Activated naive CD4-positive, alpha-beta T cell treated with anti-CD3 and anti-CD28 coated beads, Interleukin-2, amount 10 ng/mL, durations not matched to agents 7 days and 5 days (primary cell): ENCODE measurements at regions not wholly inside any gene's neighbourhood (a gene's known extent, or its start where the extent isn't known, plus 50 kb on each side); places are given as distances from the start of the nearest gene placed in this dataset.

Experiments used
- CTCF ChIA-PET: fragments of 350-600 bp; sonication (Branson Sonifier 250); formaldehyde crosslinking; loops from one replicate; lab custom pipeline; 2021; ENCODE audit warnings: antibody characterized with exemption; lab: Charles Lee
- DNase-seq: peaks from one replicate; pipeline ENCODE4 v3.0.0-alpha.2; 2020
- H3K27ac Mint-ChIP-seq: one replicate; pipeline ENCODE4 v1.8.0; 2021; ENCODE audit warnings: mild to moderate bottlenecking, moderate library complexity, mixed read lengths
- H3K27me3 Mint-ChIP-seq: one replicate; pipeline ENCODE4 v1.8.0; 2021; ENCODE audit warnings: mild to moderate bottlenecking, mixed read lengths
- H3K36me3 Mint-ChIP-seq: one replicate; pipeline ENCODE4 v1.8.0; 2021; ENCODE audit warnings: mixed read lengths
- H3K4me1 Mint-ChIP-seq: one replicate; pipeline ENCODE4 v1.8.0; 2021; ENCODE audit warnings: mixed read lengths
- H3K4me3 Mint-ChIP-seq: one replicate; pipeline ENCODE4 v1.8.0; 2021; ENCODE audit warnings: mild to moderate bottlenecking, moderate library complexity, mixed read lengths
- H3K9me3 Mint-ChIP-seq: one replicate; pipeline ENCODE4 v1.8.0; 2021; ENCODE audit warnings: mixed read lengths

DNA sequence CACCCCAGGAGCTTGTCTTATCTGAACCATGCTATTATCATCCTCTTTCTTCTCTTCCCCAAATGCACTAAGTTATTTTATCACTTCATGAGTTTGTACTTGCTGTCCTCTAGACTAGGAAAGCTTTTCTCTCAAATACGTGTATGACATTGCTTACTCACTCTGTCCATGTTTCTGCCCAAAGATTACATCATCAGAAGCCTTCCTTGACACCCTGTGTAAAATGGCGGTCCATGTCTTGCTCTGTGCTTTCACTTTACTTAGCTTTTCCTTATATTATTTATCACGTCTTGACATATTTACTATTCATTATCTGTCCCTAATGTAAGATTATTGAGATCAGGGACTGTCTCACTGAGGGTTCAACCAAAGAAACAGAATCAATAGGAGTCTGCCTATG lies 196.1 kb upstream of the ZEB2 start:
- no peak for DNase-seq
- Mint-ChIP-seq H3K27ac (no peak overlapping the region), H3K4me3 (no peak overlapping the region), H3K36me3 (no peaks in the 10 kb centered on the region), H3K9me3 (peaks cover 13% of the 10 kb centered on the region), H3K4me1 (no peaks in the 10 kb centered on the region), H3K27me3 (no peaks in the 10 kb centered on the region)
- CTCF ChIA-PET: no interaction called here

DNA sequence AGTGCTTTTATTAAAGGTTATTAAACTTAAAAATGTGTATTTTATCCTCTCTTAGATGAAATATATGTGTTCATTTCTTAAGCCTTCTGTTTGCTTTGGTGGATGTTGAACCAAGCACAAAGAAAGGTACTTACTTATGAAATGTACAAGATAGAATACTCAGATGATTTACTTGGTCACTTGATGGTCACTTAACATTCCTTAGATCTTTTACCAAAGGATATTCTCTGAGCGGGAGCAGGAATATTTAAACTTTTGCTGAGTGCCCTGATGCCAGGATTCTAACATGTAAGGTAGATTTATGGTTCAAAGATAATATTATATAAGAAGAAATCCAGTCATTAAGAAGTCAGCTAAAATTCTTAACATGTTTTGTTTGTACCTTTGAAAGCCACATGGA lies 193.5 kb upstream of the ZEB2 start:
- H3K4me1 Mint-ChIP-seq: no peaks in the 10 kb centered on the region
- no peaks in the 10 kb centered on the region for H3K27me3 Mint-ChIP-seq
- CTCF ChIA-PET: no interaction called here
- H3K4me3 Mint-ChIP-seq: no peak overlapping the region
- peaks cover 10% of the 10 kb centered on the region for H3K9me3 Mint-ChIP-seq
- no peaks in the 10 kb centered on the region for H3K36me3 Mint-ChIP-seq
- DNase-seq: no peak
- H3K27ac Mint-ChIP-seq: no peak overlapping the region

DNA sequence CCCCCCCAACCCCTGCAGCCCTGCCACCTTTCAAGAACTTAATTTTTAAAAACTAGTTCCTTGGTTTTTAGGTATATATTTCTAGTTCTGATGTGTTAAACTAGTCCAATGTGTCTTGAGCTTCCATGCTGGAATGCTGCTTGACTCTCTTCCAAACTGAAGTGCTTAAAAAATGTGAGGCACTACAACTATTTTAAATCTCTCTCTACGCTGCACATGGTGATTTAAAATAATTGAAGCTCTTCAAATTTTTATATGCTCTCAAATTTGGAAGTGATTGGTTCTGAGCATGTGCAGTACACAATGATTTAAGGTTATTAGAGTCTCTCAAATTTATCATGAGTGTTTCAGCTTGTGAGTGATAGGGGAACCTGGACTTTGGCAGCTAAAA lies 192.6 kb upstream of the ZEB2 start:
- CTCF ChIA-PET: no interaction called here
- no peak for DNase-seq
- no peaks in the 10 kb centered on the region for H3K27me3 Mint-ChIP-seq
- no peak overlapping the region for H3K4me3 Mint-ChIP-seq
- H3K4me1 Mint-ChIP-seq: no peaks in the 10 kb centered on the region
- H3K9me3 Mint-ChIP-seq: peaks cover 2% of the 10 kb centered on the region
- no peaks in the 10 kb centered on the region for H3K36me3 Mint-ChIP-seq
- H3K27ac Mint-ChIP-seq: no peak overlapping the region

DNA sequence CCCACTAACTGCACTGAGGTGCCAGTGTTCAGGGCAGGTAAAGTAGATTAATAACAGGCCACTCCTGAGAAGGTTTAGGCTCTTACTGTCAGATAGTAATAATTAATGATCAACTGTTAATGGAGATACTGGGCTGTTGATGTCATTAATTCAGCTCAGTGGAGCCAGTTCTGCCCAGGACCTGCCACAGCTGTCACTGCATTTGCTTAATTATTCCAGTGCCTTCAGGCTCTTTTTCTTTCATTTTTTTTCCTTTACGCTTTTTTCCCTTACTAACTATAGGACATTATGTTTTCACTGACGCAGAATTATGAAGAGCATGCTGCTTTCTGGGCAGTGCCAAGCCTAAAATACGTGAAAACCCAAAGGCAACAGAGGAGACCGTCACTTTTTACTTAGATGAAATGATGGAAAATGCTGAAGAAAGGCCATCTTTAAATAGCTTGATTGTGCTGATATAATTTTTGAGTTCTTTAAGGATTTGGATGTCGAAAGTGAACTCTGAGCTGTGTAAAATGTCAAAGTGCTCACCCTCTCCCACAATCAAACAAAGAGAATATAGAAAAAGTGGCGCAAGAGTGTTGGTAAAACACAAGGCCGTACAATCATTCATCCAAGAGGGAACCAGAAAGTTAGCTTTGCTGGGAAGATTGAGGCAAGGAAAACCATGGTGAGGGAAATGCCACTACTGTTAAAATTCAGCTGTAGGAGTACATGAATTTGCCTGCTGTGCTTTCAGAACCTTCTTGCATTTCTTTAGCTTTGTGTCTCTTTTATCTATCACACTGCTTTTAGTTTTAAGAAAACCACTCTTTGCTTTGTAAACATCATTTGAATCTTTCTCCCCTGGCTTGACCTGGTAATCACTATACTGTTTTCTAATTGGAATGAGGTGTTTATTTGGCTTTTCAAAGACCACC lies 192.0 kb upstream of the ZEB2 start:
- H3K4me1 Mint-ChIP-seq: no peaks in the 10 kb centered on the region
- no peaks in the 10 kb centered on the region for H3K9me3 Mint-ChIP-seq
- H3K27ac Mint-ChIP-seq: no peak overlapping the region
- no peak for DNase-seq
- no peaks in the 10 kb centered on the region for H3K27me3 Mint-ChIP-seq
- no peaks in the 10 kb centered on the region for H3K36me3 Mint-ChIP-seq
- no peak overlapping the region for H3K4me3 Mint-ChIP-seq
- CTCF ChIA-PET: no interaction called here

DNA sequence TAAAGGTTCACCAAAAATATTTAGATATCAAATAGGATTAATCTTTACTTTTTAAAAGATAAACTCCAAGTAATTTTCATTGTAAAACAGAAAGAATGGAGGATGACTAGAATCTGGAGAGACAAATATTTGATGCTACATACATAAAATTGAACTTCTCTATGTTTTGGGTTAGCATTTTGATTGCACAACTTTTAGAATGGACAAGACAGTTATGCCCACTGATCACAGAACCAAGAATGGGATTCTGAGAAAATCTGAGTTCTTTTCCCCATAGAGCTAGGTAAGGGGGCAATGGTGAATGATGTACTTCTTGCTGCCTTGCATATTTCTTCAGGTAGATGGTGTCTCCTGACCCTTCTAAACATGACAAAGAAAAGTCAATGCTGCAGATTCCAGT lies 191.2 kb upstream of the ZEB2 start:
- Mint-ChIP-seq H3K36me3 (no peaks in the 10 kb centered on the region), H3K4me3 (no peak overlapping the region), H3K9me3 (no peaks in the 10 kb centered on the region), H3K4me1 (no peaks in the 10 kb centered on the region), H3K27me3 (no peaks in the 10 kb centered on the region), H3K27ac (no peak overlapping the region)
- CTCF ChIA-PET: no interaction called here
- DNase-seq: no peak

DNA sequence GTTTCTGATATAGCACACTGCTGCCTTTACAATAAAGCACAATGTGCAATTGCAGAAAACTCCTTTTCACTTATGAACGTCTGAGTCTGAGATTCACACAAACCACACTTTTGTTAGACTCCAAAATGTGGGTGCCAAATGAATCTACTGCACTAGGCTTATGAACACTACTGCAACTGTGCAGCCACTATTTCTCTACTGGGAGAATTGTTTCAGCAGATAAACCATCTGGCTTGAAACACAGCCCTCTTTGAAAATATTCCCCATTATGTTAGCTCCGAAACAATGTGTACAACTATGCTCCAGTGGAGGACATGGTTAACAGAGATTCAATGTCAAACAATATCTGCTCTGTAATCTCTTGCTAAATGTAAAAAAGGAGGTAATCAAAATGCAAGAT lies 188.7 kb upstream of the ZEB2 start:
- Mint-ChIP-seq H3K27me3 (no peaks in the 10 kb centered on the region), H3K27ac (no peak overlapping the region), H3K36me3 (no peaks in the 10 kb centered on the region), H3K9me3 (no peaks in the 10 kb centered on the region), H3K4me1 (no peaks in the 10 kb centered on the region), H3K4me3 (no peak overlapping the region)
- DNase-seq: no peak
- CTCF ChIA-PET: interaction anchor here (0.7 kb wide), 1 partner anchor 65 kb away, joined by 4 read pairs; no protein-coding TSS in a partner anchor

DNA sequence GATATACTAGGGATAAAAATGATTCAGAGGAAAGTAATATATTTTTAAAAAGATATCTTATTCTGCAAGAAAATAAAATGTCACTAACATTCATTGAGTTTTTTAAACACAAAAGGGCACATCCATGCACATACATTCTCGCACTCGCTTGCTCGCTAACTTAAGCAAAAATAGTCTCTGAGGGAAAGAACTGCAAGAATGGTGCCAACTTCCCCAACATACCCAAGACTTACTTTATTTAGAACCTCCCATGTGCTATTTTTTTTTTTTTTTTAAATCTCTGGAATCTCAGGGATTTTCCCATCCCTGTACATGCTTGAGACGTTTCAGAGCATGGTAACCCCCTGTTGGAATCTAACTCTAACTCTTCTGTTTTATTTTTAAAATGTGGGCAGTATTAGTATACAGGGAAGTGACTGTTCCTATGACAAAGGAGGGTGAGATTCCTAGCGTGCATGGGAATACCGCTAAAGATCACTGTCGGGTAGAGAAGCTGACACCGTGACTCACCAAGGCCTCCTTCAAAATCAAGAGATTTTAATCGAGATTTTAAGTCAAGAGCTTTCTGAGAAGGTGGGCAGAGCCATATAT lies 187.9 kb upstream of the ZEB2 start:
- DNase-seq: no peak
- Mint-ChIP-seq H3K27me3 (no peaks in the 10 kb centered on the region), H3K27ac (no peak overlapping the region), H3K4me3 (no peak overlapping the region), H3K9me3 (no peaks in the 10 kb centered on the region), H3K36me3 (no peaks in the 10 kb centered on the region), H3K4me1 (no peaks in the 10 kb centered on the region)
- CTCF ChIA-PET: no interaction called here

DNA sequence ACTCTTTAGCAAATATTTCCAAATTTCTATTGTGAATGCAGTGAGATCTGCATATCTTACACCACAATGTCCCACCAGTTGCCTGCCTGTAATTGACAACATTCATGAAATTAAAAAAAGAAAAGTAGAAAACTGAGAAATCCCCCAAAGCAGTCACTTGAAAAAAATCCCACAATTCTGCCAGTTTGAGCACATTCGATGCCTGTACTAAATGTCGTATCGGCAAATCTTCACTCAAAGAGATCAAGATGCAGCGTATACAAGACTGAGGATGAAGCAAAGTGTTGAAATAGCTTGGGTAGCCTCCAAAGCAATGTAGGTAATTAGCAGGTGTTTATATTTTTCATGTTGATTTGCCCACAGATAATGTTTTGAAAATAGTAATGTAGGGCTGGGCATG lies 186.7 kb upstream of the ZEB2 start:
- no peaks in the 10 kb centered on the region for H3K36me3 Mint-ChIP-seq
- DNase-seq: no peak
- H3K27ac Mint-ChIP-seq: no peak overlapping the region
- H3K9me3 Mint-ChIP-seq: no peaks in the 10 kb centered on the region
- H3K4me1 Mint-ChIP-seq: no peaks in the 10 kb centered on the region
- H3K27me3 Mint-ChIP-seq: no peaks in the 10 kb centered on the region
- CTCF ChIA-PET: no interaction called here
- H3K4me3 Mint-ChIP-seq: no peak overlapping the region

DNA sequence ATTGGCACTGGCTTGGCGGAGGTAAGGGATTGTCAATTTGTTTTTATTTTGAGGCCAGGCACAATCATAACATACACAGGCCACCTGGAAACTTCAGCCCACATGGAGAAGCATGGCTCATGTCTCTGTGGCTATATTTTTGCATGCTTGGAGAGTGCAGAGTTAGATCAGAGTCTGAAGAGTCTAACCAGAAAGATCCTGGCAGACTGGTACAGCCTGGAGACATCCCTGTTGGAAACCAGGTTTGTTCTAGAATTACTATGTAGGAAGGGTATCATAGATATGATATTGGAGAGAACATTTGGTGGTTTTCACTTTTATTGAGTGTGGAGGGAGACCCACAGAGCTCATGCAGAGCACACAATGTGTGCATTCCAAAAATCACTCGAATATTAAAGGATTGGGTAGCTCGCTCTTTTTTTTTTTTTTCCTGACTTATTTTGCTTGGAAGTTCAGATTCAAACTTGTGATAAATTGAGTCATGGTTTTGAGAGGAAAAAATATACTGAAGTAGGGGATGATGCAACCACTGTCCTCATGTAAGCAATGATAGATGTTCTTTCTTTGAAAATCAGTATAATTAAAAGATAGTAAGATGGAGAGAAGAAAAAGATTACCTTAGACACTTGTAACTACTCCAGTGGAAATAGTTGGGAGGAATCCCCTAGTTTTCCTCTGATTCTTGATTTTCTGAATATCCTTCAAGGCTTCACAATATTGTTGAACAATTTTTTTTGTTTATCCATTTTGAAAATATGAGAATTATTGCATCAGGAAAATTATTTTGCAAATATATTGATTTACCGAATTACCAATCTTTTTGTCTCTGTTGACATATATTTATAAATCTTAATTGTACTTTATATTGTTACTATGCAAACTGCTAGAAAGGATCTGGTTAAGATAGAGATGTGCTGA lies 185.7 kb upstream of the ZEB2 start:
- Mint-ChIP-seq H3K27me3 (no peaks in the 10 kb centered on the region), H3K36me3 (no peaks in the 10 kb centered on the region), H3K4me1 (no peaks in the 10 kb centered on the region), H3K27ac (no peak overlapping the region), H3K4me3 (no peak overlapping the region), H3K9me3 (no peaks in the 10 kb centered on the region)
- CTCF ChIA-PET: no interaction called here
- no peak for DNase-seq

DNA sequence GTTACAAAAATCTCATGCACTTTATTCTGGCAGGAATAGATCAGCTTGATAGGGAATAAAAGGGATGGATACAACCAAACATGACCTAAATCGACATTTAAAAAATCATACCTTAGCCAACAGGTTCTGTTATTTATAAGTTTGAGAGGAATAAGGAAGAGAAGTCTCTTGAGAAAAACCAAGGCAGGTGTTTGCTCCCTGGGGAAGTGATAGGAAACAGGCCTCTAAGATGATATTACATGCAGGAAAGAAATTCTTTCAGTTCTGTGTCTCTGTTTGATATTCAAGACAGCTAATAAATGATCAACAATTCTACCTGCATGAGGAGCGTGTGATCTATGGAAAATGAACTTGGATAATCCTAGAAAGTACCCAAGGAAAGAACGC lies 184.8 kb upstream of the ZEB2 start:
- H3K9me3 Mint-ChIP-seq: no peaks in the 10 kb centered on the region
- CTCF ChIA-PET: no interaction called here
- H3K27me3 Mint-ChIP-seq: no peaks in the 10 kb centered on the region
- H3K27ac Mint-ChIP-seq: no peak overlapping the region
- no peaks in the 10 kb centered on the region for H3K4me1 Mint-ChIP-seq
- DNase-seq: no peak
- no peaks in the 10 kb centered on the region for H3K36me3 Mint-ChIP-seq
- H3K4me3 Mint-ChIP-seq: no peak overlapping the region

DNA sequence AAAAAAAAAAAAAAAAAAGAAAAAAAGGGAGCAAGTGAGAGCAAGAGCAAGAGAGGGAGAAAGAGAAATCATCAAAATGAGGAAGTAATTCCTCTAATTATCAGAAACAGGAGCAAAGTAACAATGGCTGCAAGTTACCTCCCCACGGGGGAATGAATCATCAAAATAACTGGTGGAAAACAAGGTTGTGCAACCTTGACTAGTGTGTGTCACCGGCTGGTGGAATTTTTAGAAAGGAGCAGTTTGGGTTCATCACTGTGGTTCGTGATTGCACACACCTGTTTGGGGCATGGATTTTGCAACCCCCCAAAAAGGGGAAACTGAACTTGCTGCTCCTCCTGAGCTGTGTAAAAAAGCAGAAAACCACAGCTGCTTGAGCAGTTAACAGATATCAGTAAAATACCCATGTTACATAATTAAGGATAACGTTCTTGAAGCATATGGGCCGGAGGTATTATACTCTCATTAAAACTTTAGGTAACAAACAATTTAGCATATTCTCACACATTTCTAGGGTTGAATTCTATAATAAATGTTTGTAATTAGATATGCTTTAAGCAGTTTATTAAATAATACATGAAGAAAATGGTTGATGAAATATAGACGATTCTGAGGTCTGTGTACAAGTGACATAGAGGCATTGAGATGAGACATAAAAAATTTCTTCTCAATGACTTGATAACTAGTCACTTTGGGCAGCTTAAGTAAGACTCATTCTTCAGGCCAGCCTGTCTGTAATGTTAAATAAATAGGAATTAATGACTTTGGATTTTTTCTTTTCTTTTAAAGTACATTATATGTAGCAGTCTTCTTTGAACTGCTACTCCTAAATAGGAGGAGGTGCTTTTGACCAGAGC lies 184.2 kb upstream of the ZEB2 start:
- no peak for DNase-seq
- no peak overlapping the region for H3K27ac Mint-ChIP-seq
- H3K9me3 Mint-ChIP-seq: no peaks in the 10 kb centered on the region
- H3K36me3 Mint-ChIP-seq: no peaks in the 10 kb centered on the region
- H3K4me3 Mint-ChIP-seq: no peak overlapping the region
- no peaks in the 10 kb centered on the region for H3K27me3 Mint-ChIP-seq
- no peaks in the 10 kb centered on the region for H3K4me1 Mint-ChIP-seq
- CTCF ChIA-PET: no interaction called here

DNA sequence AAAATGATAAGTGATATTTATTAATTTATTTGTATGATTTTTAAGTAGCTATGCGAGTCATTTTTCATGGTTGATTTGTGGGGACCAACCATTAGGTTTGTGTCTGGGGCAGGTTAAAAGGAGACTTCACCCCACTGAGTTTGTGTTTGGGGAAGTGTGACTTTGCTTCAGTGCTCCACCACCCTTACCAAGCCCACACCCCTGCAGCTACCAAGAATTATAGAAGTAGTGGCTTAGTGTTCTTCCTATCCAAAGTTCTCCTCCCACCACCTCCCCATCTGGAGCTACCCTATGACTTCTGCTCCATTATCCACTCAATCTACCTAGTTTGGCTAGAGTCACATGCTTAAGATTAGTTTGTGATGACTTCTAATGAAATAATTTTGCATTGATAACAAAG lies 182.1 kb upstream of the ZEB2 start:
- H3K9me3 Mint-ChIP-seq: no peaks in the 10 kb centered on the region
- DNase-seq: no peak
- no peak overlapping the region for H3K27ac Mint-ChIP-seq
- no peak overlapping the region for H3K4me3 Mint-ChIP-seq
- CTCF ChIA-PET: no interaction called here
- no peaks in the 10 kb centered on the region for H3K27me3 Mint-ChIP-seq
- H3K4me1 Mint-ChIP-seq: no peaks in the 10 kb centered on the region
- no peaks in the 10 kb centered on the region for H3K36me3 Mint-ChIP-seq

DNA sequence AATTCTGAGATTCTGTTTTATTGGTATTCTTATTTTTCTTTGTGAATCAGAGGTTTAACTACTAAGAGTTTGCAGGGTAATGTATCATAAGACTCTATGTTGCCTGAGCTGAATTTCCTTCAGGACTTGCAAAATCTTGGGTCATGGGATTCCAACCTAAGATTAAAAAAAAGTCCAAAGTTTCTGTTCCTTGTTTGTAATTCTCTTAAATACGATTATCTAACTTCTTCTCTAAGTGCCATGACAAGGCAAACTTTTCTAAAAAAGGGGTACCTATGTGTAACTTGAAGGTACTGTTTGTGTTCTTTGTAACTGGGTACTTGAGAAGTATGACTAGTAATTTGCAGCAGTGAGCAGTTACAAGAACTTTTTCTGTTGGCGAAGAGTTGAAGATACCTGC lies 181.3 kb upstream of the ZEB2 start:
- Mint-ChIP-seq H3K4me1 (no peaks in the 10 kb centered on the region), H3K27ac (no peak overlapping the region), H3K36me3 (no peaks in the 10 kb centered on the region), H3K27me3 (no peaks in the 10 kb centered on the region), H3K9me3 (no peaks in the 10 kb centered on the region), H3K4me3 (no peak overlapping the region)
- CTCF ChIA-PET: no interaction called here
- DNase-seq: no peak

DNA sequence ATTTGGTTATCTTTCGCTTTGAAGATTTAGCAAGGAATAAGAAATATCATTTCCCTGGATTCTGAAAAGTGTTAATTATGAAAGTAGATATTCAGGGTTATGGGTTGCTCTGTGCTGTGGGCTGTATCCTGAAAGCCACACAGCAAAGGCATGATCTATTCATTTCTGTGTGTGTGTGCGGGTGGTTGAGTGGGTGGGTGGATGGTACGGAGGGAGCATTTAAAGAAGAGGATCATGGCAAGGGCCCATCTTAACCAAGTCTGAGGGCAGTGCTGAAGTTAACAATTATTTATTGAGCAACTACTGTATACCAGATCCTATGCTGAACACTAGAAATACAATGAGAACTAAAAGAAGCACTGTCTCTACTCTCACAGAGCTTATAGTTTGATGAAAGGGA lies 178.2 kb upstream of the ZEB2 start:
- no peak overlapping the region for H3K4me3 Mint-ChIP-seq
- H3K4me1 Mint-ChIP-seq: no peaks in the 10 kb centered on the region
- CTCF ChIA-PET: no interaction called here
- no peak for DNase-seq
- no peaks in the 10 kb centered on the region for H3K9me3 Mint-ChIP-seq
- H3K27me3 Mint-ChIP-seq: no peaks in the 10 kb centered on the region
- no peak overlapping the region for H3K27ac Mint-ChIP-seq
- H3K36me3 Mint-ChIP-seq: no peaks in the 10 kb centered on the region
